ENCODE measurements at regions not wholly inside any gene's neighbourhood (a gene's known extent, or its start where the extent isn't known, plus 50 kb on each side); places are given as distances from the start of the nearest gene placed in this dataset.

DNA sequence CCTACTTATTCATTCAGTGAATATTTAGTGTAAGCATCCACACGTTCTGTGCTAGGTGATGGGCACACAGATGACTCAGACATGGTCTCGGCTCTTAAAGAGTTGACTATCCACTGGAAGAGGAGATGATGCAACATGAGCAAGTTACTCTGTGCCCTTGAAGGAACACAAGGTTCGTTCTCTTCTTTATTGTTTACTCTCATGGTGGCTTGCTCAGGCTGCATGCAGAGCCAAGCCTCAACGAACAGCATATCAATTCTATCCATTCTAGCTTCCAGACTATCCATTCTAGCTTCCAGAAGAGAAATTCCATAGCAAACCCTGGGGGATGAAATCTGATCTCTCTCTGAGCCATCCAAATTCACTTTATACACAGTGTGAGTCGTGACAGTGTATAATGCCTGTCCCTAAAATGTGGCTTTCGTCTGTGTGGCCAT lies 68.1 kb upstream of the CTAGE1 start:
- Histone ChIP-seq H3K27me3 (ENCODE audit: low read length) (no peaks in the 10 kb centered on the region), H3K9me3 (ENCODE audit: insufficient read depth, low read length) (no peaks in the 10 kb centered on the region), H3K4me3 (ENCODE audit: insufficient read depth, low read length, poor library complexity, severe bottlenecking) (no peak overlapping the region), H3K9me2 (replicated peaks; ENCODE audit: insufficient read depth, low read length) (no peaks in the 10 kb centered on the region), H3K27ac (ENCODE audit: low read depth, low read length) (no peak overlapping the region), H3K36me3 (ENCODE audit: low read length) (no peaks in the 10 kb centered on the region), H3K4me2 (ENCODE audit: low read depth, low read length, poor library complexity, severe bottlenecking) (no peak overlapping the region), H4K20me1 (ENCODE audit: low read depth, low read length) (no peaks in the 10 kb centered on the region), H3F3A (ENCODE audit: insufficient read depth) (no peaks in the 10 kb centered on the region), H3K79me2 (ENCODE audit: insufficient read depth, low read length) (no peaks in the 10 kb centered on the region), H2AFZ (ENCODE audit: low read depth, low read length, severe bottlenecking) (no peak overlapping the region), H3K9ac (ENCODE audit: low read length) (no peak overlapping the region)
- TF ChIP-seq, protein P1, sequence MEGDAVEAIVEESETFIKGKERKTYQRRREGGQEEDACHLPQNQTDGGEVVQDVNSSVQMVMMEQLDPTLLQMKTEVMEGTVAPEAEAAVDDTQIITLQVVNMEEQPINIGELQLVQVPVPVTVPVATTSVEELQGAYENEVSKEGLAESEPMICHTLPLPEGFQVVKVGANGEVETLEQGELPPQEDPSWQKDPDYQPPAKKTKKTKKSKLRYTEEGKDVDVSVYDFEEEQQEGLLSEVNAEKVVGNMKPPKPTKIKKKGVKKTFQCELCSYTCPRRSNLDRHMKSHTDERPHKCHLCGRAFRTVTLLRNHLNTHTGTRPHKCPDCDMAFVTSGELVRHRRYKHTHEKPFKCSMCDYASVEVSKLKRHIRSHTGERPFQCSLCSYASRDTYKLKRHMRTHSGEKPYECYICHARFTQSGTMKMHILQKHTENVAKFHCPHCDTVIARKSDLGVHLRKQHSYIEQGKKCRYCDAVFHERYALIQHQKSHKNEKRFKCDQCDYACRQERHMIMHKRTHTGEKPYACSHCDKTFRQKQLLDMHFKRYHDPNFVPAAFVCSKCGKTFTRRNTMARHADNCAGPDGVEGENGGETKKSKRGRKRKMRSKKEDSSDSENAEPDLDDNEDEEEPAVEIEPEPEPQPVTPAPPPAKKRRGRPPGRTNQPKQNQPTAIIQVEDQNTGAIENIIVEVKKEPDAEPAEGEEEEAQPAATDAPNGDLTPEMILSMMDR (IDR thresholded peaks at IDR 0.05; ENCODE audit: insufficient read depth, low read length, poor library complexity, severe bottlenecking), result no peak
- no peak for TF ChIP-seq EZH2phosphoT487 (conservative IDR thresholded peaks at IDR 0.05; ENCODE audit: low read length)

DNA sequence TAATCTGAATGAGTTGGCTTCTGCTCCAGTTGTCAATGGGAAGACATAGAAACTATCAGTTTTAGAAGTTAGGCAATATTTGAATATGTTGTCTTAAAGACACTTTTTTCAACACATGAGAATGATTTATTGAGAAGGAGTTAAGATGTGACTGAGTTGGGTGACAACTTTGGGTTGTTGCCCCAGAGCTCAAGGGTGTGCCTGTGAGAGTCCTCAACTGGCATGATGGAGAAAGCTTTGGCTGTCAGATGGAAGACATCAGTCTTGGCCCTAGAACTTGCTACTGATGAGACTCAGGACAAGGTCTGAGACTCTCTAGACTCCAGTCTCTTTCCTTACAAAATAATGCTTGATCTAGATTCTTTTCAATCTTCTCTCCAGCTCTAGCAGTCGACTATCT lies 69.0 kb upstream of the CTAGE1 start:
- Histone ChIP-seq H3K27me3 (ENCODE audit: low read length) (no peaks in the 10 kb centered on the region), H3K4me2 (ENCODE audit: low read depth, low read length, poor library complexity, severe bottlenecking) (no peak overlapping the region), H3K36me3 (ENCODE audit: low read length) (no peaks in the 10 kb centered on the region), H3K4me3 (ENCODE audit: insufficient read depth, low read length, poor library complexity, severe bottlenecking) (no peak overlapping the region), H3K9ac (ENCODE audit: low read length) (no peak overlapping the region), H2AFZ (ENCODE audit: low read depth, low read length, severe bottlenecking) (no peak overlapping the region), H3K9me3 (ENCODE audit: insufficient read depth, low read length) (no peaks in the 10 kb centered on the region), H4K20me1 (ENCODE audit: low read depth, low read length) (no peaks in the 10 kb centered on the region), H3K27ac (ENCODE audit: low read depth, low read length) (no peak overlapping the region), H3F3A (ENCODE audit: insufficient read depth) (no peaks in the 10 kb centered on the region), H3K79me2 (ENCODE audit: insufficient read depth, low read length) (no peaks in the 10 kb centered on the region), H3K9me2 (replicated peaks; ENCODE audit: insufficient read depth, low read length) (no peaks in the 10 kb centered on the region)
- TF ChIP-seq, protein P1 (IDR thresholded peaks at IDR 0.05; ENCODE audit: insufficient read depth, low read length, poor library complexity, severe bottlenecking), result no peak
- no peak for TF ChIP-seq EZH2phosphoT487 (conservative IDR thresholded peaks at IDR 0.05; ENCODE audit: low read length)

DNA sequence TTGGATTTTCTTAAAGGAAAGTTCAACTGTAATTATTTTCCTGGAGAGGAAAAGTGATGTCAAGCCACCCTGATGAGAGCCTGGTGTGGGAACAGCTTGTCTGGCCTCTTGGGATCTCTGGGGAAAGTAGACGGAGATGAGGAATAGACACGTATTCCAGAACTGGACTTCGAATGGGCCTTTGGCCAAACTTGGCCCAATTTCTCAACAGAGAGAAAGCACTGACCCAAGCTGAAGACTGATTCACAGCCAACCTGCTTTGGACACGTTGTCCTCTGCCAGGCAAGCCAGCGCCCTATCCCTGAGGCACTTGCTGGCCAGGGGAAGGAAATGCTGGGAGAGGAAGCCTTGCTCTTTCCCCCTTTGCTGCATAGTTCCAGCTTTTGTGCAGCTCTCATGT lies 70.8 kb upstream of the CTAGE1 start:
- Histone ChIP-seq H3F3A (ENCODE audit: insufficient read depth) (no peaks in the 10 kb centered on the region), H3K4me3 (ENCODE audit: insufficient read depth, low read length, poor library complexity, severe bottlenecking) (no peak overlapping the region), H3K27me3 (ENCODE audit: low read length) (no peaks in the 10 kb centered on the region), H3K79me2 (ENCODE audit: insufficient read depth, low read length) (no peaks in the 10 kb centered on the region), H3K9me3 (ENCODE audit: insufficient read depth, low read length) (no peaks in the 10 kb centered on the region), H3K27ac (ENCODE audit: low read depth, low read length) (no peak overlapping the region), H3K9ac (ENCODE audit: low read length) (no peak overlapping the region), H4K20me1 (ENCODE audit: low read depth, low read length) (no peaks in the 10 kb centered on the region), H3K36me3 (ENCODE audit: low read length) (no peaks in the 10 kb centered on the region), H3K9me2 (replicated peaks; ENCODE audit: insufficient read depth, low read length) (no peaks in the 10 kb centered on the region), H3K4me2 (ENCODE audit: low read depth, low read length, poor library complexity, severe bottlenecking) (no peak overlapping the region), H2AFZ (ENCODE audit: low read depth, low read length, severe bottlenecking) (no peak overlapping the region)
- TF ChIP-seq, protein P1 (IDR thresholded peaks at IDR 0.05; ENCODE audit: insufficient read depth, low read length, poor library complexity, severe bottlenecking), result no peak
- TF ChIP-seq EZH2phosphoT487 (conservative IDR thresholded peaks at IDR 0.05; ENCODE audit: low read length), result no peak
